GM12878 (cell line): ENCODE measurements at regions not wholly inside any gene's neighbourhood (a gene's known extent, or its start where the extent isn't known, plus 50 kb on each side); places are given as distances from the start of the nearest gene placed in this dataset.
A peak's percentile ranks its signal among the peaks of the same experiment; 100 is the strongest.

Source experiments
- ATAC-seq: fragments of 200-7000 bp; cut with Tn5 transposase; 3 replicates; pipeline ENCODE4 v1.9.1; 2020; ENCODE audit warnings: mild to moderate bottlenecking, moderate library complexity
- BruUV-seq: library from RNA; stranded (reverse); fragments of 400-500 nt; replicated peaks from 2 replicates; lab custom pipeline; 2021; lab: Mats Ljungman, UMichigan
- CTCF ChIA-PET: fragments of 300-600 bp; sonication (Branson Sonifier 250); formaldehyde crosslinking; extraction: SDS; loops from one replicate; lab custom pipeline; 2021; ENCODE audit warnings: inconsistent platforms; lab: Yijun Ruan, JAX
- POLR2A ChIA-PET: fragments of 350-600 bp; formaldehyde crosslinking; extraction: SDS; loops from one replicate; lab custom pipeline; 2021; ENCODE audit warnings: inconsistent platforms; lab: Charles Lee
- RAD21 ChIA-PET: fragments of 300-600 bp; sonication (Branson Sonifier 250); formaldehyde crosslinking; loops from one replicate; lab custom pipeline; 2023; ENCODE audit warnings: antibody characterized with exemption; ENCODE audit not compliant: unreplicated experiment; lab: Charles Lee
- SMC1A ChIA-PET: fragments of 300-600 bp; sonication (Branson Sonifier 250); formaldehyde crosslinking; loops from one replicate; lab custom pipeline; 2023; ENCODE audit not compliant: unreplicated experiment, uncharacterized antibody; lab: Charles Lee
- DNase-seq: peaks from one replicate; pipeline ENCODE4 v3.0.0-alpha.2; 2011; ENCODE audit warnings: low read depth, low spot score
- FAIRE-seq: peaks from 3 replicates; lab custom pipeline; 2011; peaks lifted over from hg19 to GRCh38; lab: Jason Lieb, UNC
- H2AFZ ChIP-seq: 2 replicates; pipeline ENCODE4 v1.6.0; 2011; ENCODE audit warnings: low read depth, low read length, control low read depth; ENCODE audit not compliant: control insufficient read depth
- H3K27ac ChIP-seq: 2 replicates; pipeline ENCODE4 v1.5.1; 2011; ENCODE audit warnings: control low read depth; ENCODE audit not compliant: control insufficient read depth, insufficient read depth
- H3K27me3 ChIP-seq, 2 experiments: replicated peaks in 1 of 2; 2 replicates each; pipeline versions ENCODE4 v1.6.0 to v1.6.1; 2011; ENCODE audit warnings: low read length in 1 of 2; ENCODE audit not compliant: control insufficient read depth in 2 of 2, insufficient read depth in 2 of 2
- H3K36me3 ChIP-seq, 2 experiments: 2 replicates each; pipeline ENCODE4 v1.5.1; 2011; ENCODE audit warnings: low read length in 1 of 2; ENCODE audit not compliant: control insufficient read depth in 2 of 2, insufficient read depth in 2 of 2
- H3K4me1 ChIP-seq: 2 replicates; pipeline ENCODE4 v1.6.1; 2011; ENCODE audit warnings: mild to moderate bottlenecking, low read length, moderate library complexity, mixed read lengths; ENCODE audit not compliant: control insufficient read depth, insufficient read depth
- H3K4me2 ChIP-seq: 2 replicates; pipeline ENCODE4 v1.6.0; 2011; ENCODE audit warnings: control low read depth; ENCODE audit not compliant: control insufficient read depth, insufficient read depth
- H3K4me3 ChIP-seq: fragments of 200-600 bp; sonication (generic); 2 replicates; pipeline ENCODE4 v1.5.1; 2016
- H3K79me2 ChIP-seq: 2 replicates; pipeline ENCODE4 v1.6.0; 2011; ENCODE audit warnings: low read length; ENCODE audit not compliant: control insufficient read depth, insufficient read depth
- H3K9ac ChIP-seq: 2 replicates; pipeline ENCODE4 v1.8.0; 2011; ENCODE audit warnings: low read length, control low read depth, mixed read lengths; ENCODE audit not compliant: control insufficient read depth, insufficient read depth
- H3K9me3 ChIP-seq: replicated peaks from 3 replicates; pipeline ENCODE4 v1.5.1; 2011; ENCODE audit warnings: mild to moderate bottlenecking, low read length; ENCODE audit not compliant: control insufficient read depth, insufficient read depth
- H4K20me1 ChIP-seq: 2 replicates; pipeline ENCODE4 v1.6.0; 2011; ENCODE audit not compliant: control insufficient read depth, insufficient read depth
- BACH1 ChIP-seq: fragments of 450-650 bp; IDR thresholded peaks from 2 replicates; pipeline ENCODE4 v1.6.1; 2017; ENCODE audit warnings: mild to moderate bottlenecking, borderline replicate concordance
- CREB1 ChIP-seq: IDR thresholded peaks from 2 replicates; pipeline ENCODE4 v1.6.1; 2012; ENCODE audit warnings: low read depth, mild to moderate bottlenecking, inconsistent platforms
- ESRRA ChIP-seq: IDR thresholded peaks from 2 replicates; pipeline ENCODE4 v1.6.1; 2012; ENCODE audit warnings: mild to moderate bottlenecking, low read length, improper control_type of control experiment
- FOS ChIP-seq: IDR thresholded peaks from 3 replicates; pipeline ENCODE4 v1.6.1; 2011; ENCODE audit warnings: borderline replicate concordance; ENCODE audit not compliant: insufficient read length; ENCODE audit errors: extremely low read depth
- HDAC6 ChIP-seq: fragments of 200-600 bp; sonication (generic); IDR thresholded peaks from one replicate; pipeline ENCODE4 v1.8.0; 2017; ENCODE audit warnings: antibody characterized with exemption; ENCODE audit not compliant: unreplicated experiment
- MTA2 ChIP-seq: fragments of 450-650 bp; IDR thresholded peaks from 2 replicates; pipeline ENCODE4 v1.6.1; 2016; ENCODE audit warnings: low read depth, mild to moderate bottlenecking, moderate library complexity
- PAX5 ChIP-seq: IDR thresholded peaks from 2 replicates; pipeline ENCODE4 v1.6.1; 2011; ENCODE audit warnings: low read depth, low read length, borderline replicate concordance
- ZNF687 ChIP-seq: fragments of 450-650 bp; IDR thresholded peaks from 2 replicates; pipeline ENCODE4 v1.6.1; 2017; ENCODE audit warnings: mild to moderate bottlenecking, moderate library complexity
- WGBS: methylation state at CpG from one replicate; pipeline ENCODE4 v1.1.6; 2016; ENCODE audit warnings: low lambda C conversion rate; ENCODE audit not compliant: insufficient replicate concordance, insufficient coverage; ENCODE audit errors: missing lambda C conversion rate; 5-methylcytosine and 5-hydroxymethylcytosine counted together
- in situ Hi-C: fragments of 300-500 bp; cut with MboI; formaldehyde crosslinking; loops from 9 replicates; pipeline ENCODE4 v1.14.3; 2018; ENCODE audit warnings: mixed read lengths
- intact Hi-C: fragments of 100-400 bp; cut with micrococcal nuclease; formaldehyde crosslinking; loops from one replicate; pipeline ENCODE4 v1.14.2; 2022; ENCODE audit not compliant: unreplicated experiment

GRCh38 chr16:72464052-72464451 lies 292.1 kb upstream of the PMFBP1 start:
- in situ Hi-C loops (loop anchor here (5.0 kb wide), 1 partner anchor 342 kb away; no protein-coding TSS in a partner anchor), intact Hi-C loops (no loop called here)
- Histone ChIP-seq H3K9ac (no peak overlapping the region), H3K4me2 (no peak overlapping the region), H3K27ac (no peak overlapping the region), H4K20me1 (no peaks in the 10 kb centered on the region), H3K4me1 (no peaks in the 10 kb centered on the region), H3K79me2 (no peaks in the 10 kb centered on the region), H2AFZ (no peak overlapping the region), H3K36me3 (no peaks in the 10 kb centered on the region), H3K27me3 (no peaks in the 10 kb centered on the region), H3K4me3 (no peak overlapping the region), H3K9me3 (no peaks in the 10 kb centered on the region)
- ChIA-PET RAD21 (no interaction called here), CTCF (interaction anchor here (1.1 to 1.4 kb wide), 5 partner anchors 63 to 368 kb away, joined by 3 to 4 read pairs (median 4); no protein-coding TSS in a partner anchor), SMC1A (interaction anchor here (0.6 to 2.0 kb wide), 4 partner anchors 10 to 565 kb away, joined by 3 to 5 read pairs (median 4); no protein-coding TSS in a partner anchor), POLR2A (no interaction called here)
- ATAC-seq (no peak), DNase-seq (no peak), FAIRE-seq (peak; percentile 7)
- BruUV-seq = no TSS peak
- 87% methylated on average over 1 of the region's 1 CpG for WGBS
- TF ChIP-seq BACH1 = no peak
- TF ChIP-seq PAX5 = no peak
- no peak for TF ChIP-seq CREB1
- TF ChIP-seq HDAC6 = no peak
- TF ChIP-seq ZNF687 = no peak
- no peak for TF ChIP-seq MTA2
- TF ChIP-seq ESRRA = no peak
- no peak for TF ChIP-seq FOS
